Heart right ventricle (tissue), 16 donors: ENCODE measurements at regions not wholly inside any gene's neighbourhood (a gene's known extent, or its start where the extent isn't known, plus 50 kb on each side); places are given as distances from the start of the nearest gene placed in this dataset.

Experiments used
- ATAC-seq, 8 donors: fragments of 200-7000 bp; cut with Tn5 transposase; one replicate each; pipeline ENCODE4 v1.9.1; 2020; ENCODE audit warnings: mild to moderate bottlenecking in 8 of 8, moderate library complexity in 8 of 8, moderate number of reproducible peaks in 1 of 8
- DNase-seq, 2 donors: peaks; one replicate each; pipeline ENCODE4 v3.0.0-alpha.2; 2020
- H3K27ac ChIP-seq, 10 donors: fragments of 200-600 bp; sonication (generic) in 2 of 10; one replicate each; pipeline versions ENCODE4 v1.5.0 to v1.8.0; 2020 to 2022; ENCODE audit warnings: mild to moderate bottlenecking in 3 of 10
- H3K27me3 ChIP-seq, 7 donors: fragments of 200-600 bp; one replicate each; pipeline ENCODE4 v1.8.0; 2021 to 2022; ENCODE audit warnings: mild to moderate bottlenecking in 2 of 7
- H3K36me3 ChIP-seq, 9 donors: fragments of 200-600 bp; sonication (generic) in 1 of 9; one replicate each; pipeline versions ENCODE4 v1.5.0 to v1.8.0; 2020 to 2022; ENCODE audit warnings: mild to moderate bottlenecking in 2 of 9
- H3K4me1 ChIP-seq, 9 donors: fragments of 200-600 bp; sonication (generic) in 1 of 9; one replicate each; pipeline versions ENCODE4 v1.5.0 to v1.8.0; 2020 to 2022; ENCODE audit warnings: mild to moderate bottlenecking in 4 of 9
- H3K4me3 ChIP-seq, 10 donors: fragments of 200-600 bp; sonication (generic) in 2 of 10; one replicate each; pipeline versions ENCODE4 v1.5.0 to v1.8.0; 2020 to 2022; ENCODE audit warnings: mild to moderate bottlenecking in 7 of 10, moderate library complexity in 2 of 10
- H3K9me3 ChIP-seq, 11 donors: fragments of 200-600 bp in 10 of 11; sonication (generic) in 2 of 11; one replicate each; pipeline versions ENCODE4 v1.5.0 to v1.8.0; 2013 to 2022; ENCODE audit warnings: mild to moderate bottlenecking in 2 of 11, control low read depth in 1 of 11, moderate library complexity in 1 of 11
- CTCF ChIP-seq, 9 donors: fragments of 200-600 bp; sonication (generic) in 2 of 9; IDR thresholded peaks; one replicate each; pipeline versions ENCODE4 v1.5.0 to v1.8.0; 2021 to 2022; ENCODE audit warnings: antibody characterized with exemption in 9 of 9, mild to moderate bottlenecking in 5 of 9, moderate library complexity in 1 of 9
- WGBS, 2 donors: extraction: QIAGEN DNeasy Blood & Tissue Kit; methylation state at CpG; one replicate each; pipeline ENCODE4 v1.1.7; 2013; ENCODE audit warnings: inconsistent platforms in 1 of 2; 5-methylcytosine and 5-hydroxymethylcytosine counted together
- intact Hi-C, 10 donors: fragments of 100-400 bp; cut with DNase I; formaldehyde crosslinking; loops; one replicate each; pipeline versions ENCODE4 v1.11.1 to v1.14.2; 2022
- donor health status: Arrhythmogenic right ventricular cardiomyopathy.
- donor health status: ischemic (EF 13 %, LVEDD 7.1; RV severe dilation, severe dysfunction).
- donor health status: healthy with polysubstance abuse.
- donor health status: DM: no; HTN: yes; CAD: no.
- donor health status: DM: no; HTN: no; CAD: no.
- donor health status: ischemic (EF 25% LVEDD 6.9; RV normal size, moderate dysfunction).
- donor health status: ischemic (EF 25% LVEDD 5.7; RV mildly dilated, moderate dysfunction).
- donor health status: healthy.
- donor health status: DM: yes; HTN: yes; CAD: no.
- donor health status: Ischemic cardiomyopathy.
- donor health status: ischemic (EF 35%, LVEDD 5.7; RV mildly dilated, moderate dysfunction).
- donor health status: nonischemic (EF 11% LVEDD 7.7; RV severe dilation, severe dysfunction).
- donor health status: DM: yes; HTN: yes; CAD: no.
- donor health status: PGD.
- donor health status: ischemic (EF 29% LVEDD 5.4; RV normal size, mild dysfunction).
- donor health status: nonischemic (EF 23%, LVEDD 6.1; RV moderate dilation, normal function).

GRCh38 chr9:73839471-73839870, 657.7 kb upstream of the RORB start:
- ATAC-seq (no peak), DNase-seq (no peak)
- intact Hi-C loops, result no loop called here
- no peaks in the 10 kb centered on the region for H3K4me1 ChIP-seq
- H3K4me3 ChIP-seq, result no peak overlapping the region
- H3K36me3 ChIP-seq, result no peaks in the 10 kb centered on the region
- no peak overlapping the region for H3K27ac ChIP-seq
- WGBS, 2 donors, result 73 to 84% methylated on average over 2 of the region's 2 CpGs
- peaks cover 0 to 6% (median 0%) of the 10 kb centered on the region in 11 donors for H3K9me3 ChIP-seq
- no peak for TF ChIP-seq CTCF (IDR thresholded peaks at IDR 0.05)
- H3K27me3 ChIP-seq, result no peaks in the 10 kb centered on the region

- Histone ChIP-seq H3K4me1 (no peaks in the 10 kb centered on the region), H3K27ac (no peak overlapping the region), H3K36me3 (no peaks in the 10 kb centered on the region), H3K27me3 (no peaks in the 10 kb centered on the region), H3K4me3 (no peak overlapping the region), H3K9me3 (peaks cover 0 to 6% (median 0%) of the 10 kb centered on the region in 11 donors)
- 61 to 72% methylated on average over 4 of the region's 4 CpGs for WGBS, 2 donors
- DNase-seq (no peak), ATAC-seq (no peak)
- no peak for TF ChIP-seq CTCF (IDR thresholded peaks at IDR 0.05)
- intact Hi-C loops, result no loop called here
Measured at GRCh38 chr9:73841018-73841417, 656.1 kb upstream of the RORB start.

GRCh38 chr9:73844135-73844534, 653.0 kb upstream of the RORB start:
- Histone ChIP-seq H3K4me1 (no peaks in the 10 kb centered on the region), H3K4me3 (no peak overlapping the region), H3K36me3 (no peaks in the 10 kb centered on the region), H3K27me3 (no peaks in the 10 kb centered on the region), H3K9me3 (no peaks in the 10 kb centered on the region), H3K27ac (no peak overlapping the region)
- ATAC-seq (no peak), DNase-seq (no peak)
- TF ChIP-seq CTCF (IDR thresholded peaks at IDR 0.05), result no peak
- intact Hi-C loops, result no loop called here
- 77 to 84% methylated on average over 4 of the region's 4 CpGs for WGBS, 2 donors

GRCh38 chr9:73845539-73845938, 651.6 kb upstream of the RORB start:
- Histone ChIP-seq H3K4me3 (no peak overlapping the region), H3K27ac (no peak overlapping the region), H3K9me3 (no peaks in the 10 kb centered on the region), H3K27me3 (no peaks in the 10 kb centered on the region), H3K4me1 (no peaks in the 10 kb centered on the region), H3K36me3 (no peaks in the 10 kb centered on the region)
- ATAC-seq (no peak), DNase-seq (no peak)
- WGBS, 2 donors, result 85 to 91% methylated on average over 2 of the region's 2 CpGs
- intact Hi-C loops, result no loop called here
- TF ChIP-seq CTCF (IDR thresholded peaks at IDR 0.05), result no peak
